Lower leg skin (tissue), 3 donors: ENCODE measurements at regions not wholly inside any gene's neighbourhood (a gene's known extent, or its start where the extent isn't known, plus 50 kb on each side); places are given as distances from the start of the nearest gene placed in this dataset.

Source experiments
- POLR2A ChIP-seq, 2 donors: fragments of 450-650 bp; IDR thresholded peaks; one replicate each; pipeline ENCODE4 v1.6.1; 2016 to 2017; ENCODE audit warnings: antibody characterized with exemption in 2 of 2, mild to moderate bottlenecking in 1 of 2, moderate library complexity in 1 of 2
- TF ChIP-seq, protein P1 (sequence below), 3 donors: fragments of 450-650 bp; IDR thresholded peaks; one replicate each; pipeline ENCODE4 v1.5.1; 2016; ENCODE audit warnings: antibody characterized with exemption in 3 of 3, mild to moderate bottlenecking in 3 of 3, moderate library complexity in 2 of 3

DNA sequence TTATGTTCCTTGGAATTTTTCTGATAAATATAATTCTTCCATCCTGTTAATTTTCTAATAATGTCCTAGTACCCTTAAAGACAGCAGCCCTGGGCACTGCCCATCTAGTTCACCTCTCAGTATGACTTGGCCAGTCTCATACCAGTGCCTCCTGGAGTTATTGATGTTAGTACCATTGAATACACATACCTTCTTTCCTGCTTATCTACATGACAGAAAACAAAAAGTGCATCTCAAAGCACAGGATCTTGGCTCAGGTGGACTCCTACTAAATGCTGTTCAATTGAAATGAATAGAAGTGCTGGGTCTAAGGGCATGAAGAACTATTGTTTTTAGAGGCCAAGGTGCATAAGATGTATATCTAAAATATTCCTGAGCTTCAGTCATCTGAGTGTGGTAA lies 669.7 kb downstream of the NR2F1-AS1 start:
- TF ChIP-seq POLR2A (IDR thresholded peaks at IDR 0.05), result no peak
- TF ChIP-seq, protein P1, sequence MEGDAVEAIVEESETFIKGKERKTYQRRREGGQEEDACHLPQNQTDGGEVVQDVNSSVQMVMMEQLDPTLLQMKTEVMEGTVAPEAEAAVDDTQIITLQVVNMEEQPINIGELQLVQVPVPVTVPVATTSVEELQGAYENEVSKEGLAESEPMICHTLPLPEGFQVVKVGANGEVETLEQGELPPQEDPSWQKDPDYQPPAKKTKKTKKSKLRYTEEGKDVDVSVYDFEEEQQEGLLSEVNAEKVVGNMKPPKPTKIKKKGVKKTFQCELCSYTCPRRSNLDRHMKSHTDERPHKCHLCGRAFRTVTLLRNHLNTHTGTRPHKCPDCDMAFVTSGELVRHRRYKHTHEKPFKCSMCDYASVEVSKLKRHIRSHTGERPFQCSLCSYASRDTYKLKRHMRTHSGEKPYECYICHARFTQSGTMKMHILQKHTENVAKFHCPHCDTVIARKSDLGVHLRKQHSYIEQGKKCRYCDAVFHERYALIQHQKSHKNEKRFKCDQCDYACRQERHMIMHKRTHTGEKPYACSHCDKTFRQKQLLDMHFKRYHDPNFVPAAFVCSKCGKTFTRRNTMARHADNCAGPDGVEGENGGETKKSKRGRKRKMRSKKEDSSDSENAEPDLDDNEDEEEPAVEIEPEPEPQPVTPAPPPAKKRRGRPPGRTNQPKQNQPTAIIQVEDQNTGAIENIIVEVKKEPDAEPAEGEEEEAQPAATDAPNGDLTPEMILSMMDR (IDR thresholded peaks at IDR 0.05), result no peak
